Stimulated activated CD8-positive, alpha-beta memory T cell treated with anti-CD3 and anti-CD28 coated beads, Interleukin-4, amount 100 ng/mL, for 1 hour (primary cell): ENCODE measurements at regions not wholly inside any gene's neighbourhood (a gene's known extent, or its start where the extent isn't known, plus 50 kb on each side); places are given as distances from the start of the nearest gene placed in this dataset.

Source experiments
- DNase-seq, 2 donors: peaks; one replicate each; pipeline ENCODE4 v3.0.0-alpha.2; 2020; ENCODE audit warnings: low read depth in 2 of 2, low spot score in 1 of 2

- DNase-seq = no peak
These were observed 491.7 kb downstream of the SNAPC1 start for GRCh38 chr14:62253911-62254310.

- DNase-seq = no peak
These were observed 507.0 kb downstream of the SNAPC1 start for GRCh38 chr14:62269204-62269603.

- no peak for DNase-seq
These were observed 508.0 kb downstream of the SNAPC1 start for GRCh38 chr14:62270236-62270635.

GRCh38 chr14:62280366-62280765 is 518.1 kb downstream of the SNAPC1 start:
- DNase-seq = no peak

GRCh38 chr14:62283837-62284236 is 521.6 kb downstream of the SNAPC1 start:
- no peak for DNase-seq

GRCh38 chr14:62289471-62289870 is 527.3 kb downstream of the SNAPC1 start:
- DNase-seq = no peak

GRCh38 chr14:62301080-62301479 is 538.9 kb downstream of the SNAPC1 start:
- DNase-seq = no peak

- no peak for DNase-seq
These were observed 539.7 kb downstream of the SNAPC1 start for GRCh38 chr14:62301911-62302310.

- no peak for DNase-seq
These were observed 541.2 kb downstream of the SNAPC1 start for GRCh38 chr14:62303437-62303836.

GRCh38 chr14:62304257-62304656 is 542.0 kb downstream of the SNAPC1 start:
- DNase-seq = no peak

- DNase-seq = no peak
These were observed 545.6 kb downstream of the SNAPC1 start for GRCh38 chr14:62307844-62308243.

- DNase-seq = no peak
These were observed 546.1 kb downstream of the SNAPC1 start for GRCh38 chr14:62308316-62308715.

- DNase-seq = no peak
These were observed 546.7 kb downstream of the SNAPC1 start for GRCh38 chr14:62308891-62309290.

- no peak for DNase-seq
These were observed 551.0 kb downstream of the SNAPC1 start for GRCh38 chr14:62313212-62313611.

- no peak for DNase-seq
These were observed 552.0 kb downstream of the SNAPC1 start for GRCh38 chr14:62314221-62314620.

- no peak for DNase-seq
These were observed 552.7 kb downstream of the SNAPC1 start for GRCh38 chr14:62314871-62315270.

- DNase-seq = no peak
These were observed 553.4 kb downstream of the SNAPC1 start for GRCh38 chr14:62315631-62316030.

GRCh38 chr14:62322216-62322615 is 560.0 kb downstream of the SNAPC1 start:
- no peak for DNase-seq

- no peak for DNase-seq
These were observed 567.2 kb downstream of the SNAPC1 start for GRCh38 chr14:62329427-62329826.

- DNase-seq = no peak
These were observed 585.4 kb downstream of the SNAPC1 start for GRCh38 chr14:62347562-62348011.

GRCh38 chr14:62357362-62357761 is 595.1 kb downstream of the SNAPC1 start:
- no peak for DNase-seq

GRCh38 chr14:62364161-62364560 is 601.9 kb downstream of the SNAPC1 start:
- DNase-seq = no peak

- no peak for DNase-seq
These were observed 602.6 kb downstream of the SNAPC1 start for GRCh38 chr14:62364800-62365280.
